Erythroblast (primary cell): ENCODE measurements at regions not wholly inside any gene's neighbourhood (a gene's known extent, or its start where the extent isn't known, plus 50 kb on each side); places are given as distances from the start of the nearest gene placed in this dataset.

Source experiments
- GATA1 ChIP-seq: IDR thresholded peaks from 2 replicates; pipeline ENCODE4 v1.6.1; 2011; ENCODE audit warnings: low read depth, mild to moderate bottlenecking, control low read depth, low read length, moderate library complexity
- POLR2A ChIP-seq: IDR thresholded peaks from 2 replicates; pipeline ENCODE4 v1.6.1; 2011; ENCODE audit warnings: mild to moderate bottlenecking, low read length

GRCh38 chr7:109479388-109479787 is 909.7 kb downstream of the DNAJB9 start:
- TF ChIP-seq POLR2A (no peak), GATA1 (no peak)
